OCI-LY3 (cell line): ENCODE measurements at regions not wholly inside any gene's neighbourhood (a gene's known extent, or its start where the extent isn't known, plus 50 kb on each side); places are given as distances from the start of the nearest gene placed in this dataset.

Source experiments
- CTCF ChIP-seq: fragments of 200-600, 300-600 bp; sonication (generic); IDR thresholded peaks from 2 replicates; pipeline ENCODE4 v1.5.1; 2014; ENCODE audit warnings: antibody characterized with exemption, low read length, low read depth
- EZH2phosphoT487 ChIP-seq: fragments of 200-600 bp; shearing (Covaris generic); IDR thresholded peaks from 2 replicates; pipeline ENCODE4 v1.6.1; 2018; ENCODE audit warnings: antibody characterized with exemption, mixed run types, low read depth

GRCh38 chr7:49091519-49091918 is 167.2 kb downstream of the CDC14C start:
- TF ChIP-seq CTCF (no peak), EZH2phosphoT487 (no peak)
